ENCODE measurements at regions not wholly inside any gene's neighbourhood (a gene's known extent, or its start where the extent isn't known, plus 50 kb on each side); places are given as distances from the start of the nearest gene placed in this dataset.

- no peaks in the 10 kb centered on the region for H3K27me3 ChIP-seq
- H3K36me3 ChIP-seq = no peaks in the 10 kb centered on the region
- H3K4me3 ChIP-seq = no peak overlapping the region
- H3K9me3 ChIP-seq = no peaks in the 10 kb centered on the region
- no peaks in the 10 kb centered on the region for H3K4me1 ChIP-seq
- no peak for FAIRE-seq
- TF ChIP-seq CTCF (IDR thresholded peaks at IDR 0.05) = no peak
- 45 to 49% methylated on average over 1 of the region's 1 CpG for WGBS, 2 donors
- intact Hi-C loops (cut with DNase I) = no loop called here
- H3K27ac ChIP-seq = no peak overlapping the region
- no peak for ATAC-seq
- DNase-seq = no peak
Measured at GRCh38 chr2:199527071-199527470, 69.3 kb upstream of the SATB2 start.

- TF ChIP-seq CTCF (IDR thresholded peaks at IDR 0.05) = no peak
- no peak for ATAC-seq
- H3K27me3 ChIP-seq = no peaks in the 10 kb centered on the region
- no peaks in the 10 kb centered on the region for H3K4me1 ChIP-seq
- H3K9me3 ChIP-seq = no peaks in the 10 kb centered on the region
- FAIRE-seq = no peak
- H3K36me3 ChIP-seq = no peaks in the 10 kb centered on the region
- no peak for DNase-seq
- intact Hi-C loops (cut with DNase I) = no loop called here
- 57 to 63% methylated on average over 3 of the region's 3 CpGs for WGBS, 2 donors
- no peak overlapping the region for H3K27ac ChIP-seq
- H3K4me3 ChIP-seq = no peak overlapping the region
Measured at GRCh38 chr2:199524689-199525574, 67.2 kb upstream of the SATB2 start.

- ATAC-seq = no peak
- intact Hi-C loops (cut with DNase I) = no loop called here
- H3K36me3 ChIP-seq = no peaks in the 10 kb centered on the region
- no peaks in the 10 kb centered on the region for H3K4me1 ChIP-seq
- H3K9me3 ChIP-seq = no peaks in the 10 kb centered on the region
- no peak overlapping the region for H3K27ac ChIP-seq
- TF ChIP-seq CTCF (IDR thresholded peaks at IDR 0.05) = no peak
- 46 to 53% methylated on average over 1 of the region's 1 CpG for WGBS, 2 donors
- no peak for FAIRE-seq
- no peaks in the 10 kb centered on the region for H3K27me3 ChIP-seq
- DNase-seq = no peak
- H3K4me3 ChIP-seq = no peak overlapping the region
Measured at GRCh38 chr2:199509403-199509802, 51.7 kb upstream of the SATB2 start.

Measured in pancreas (tissue), 10 donors.